ENCODE measurements at regions not wholly inside any gene's neighbourhood (a gene's known extent, or its start where the extent isn't known, plus 50 kb on each side); places are given as distances from the start of the nearest gene placed in this dataset.

GRCh38 chr4:81282131-81282530, 67.1 kb upstream of the PRKG2 start:
- intact Hi-C loops (cut with DNase I; ENCODE audit: low total_unique reads), result no loop called here
- no peak for TF ChIP-seq CTCF (IDR thresholded peaks at IDR 0.05)
- TF ChIP-seq POLR2A (IDR thresholded peaks at IDR 0.05), result no peak
- WGBS, 2 donors, result 83 to 90% methylated on average over 3 of the region's 3 CpGs
- DNase-seq (ENCODE audit: low spot score in 2 of 2), result no peak
- H3K4me3 ChIP-seq (ENCODE audit: low read depth, poor library complexity, severe bottlenecking), result no peak overlapping the region

GRCh38 chr4:81274460-81274859, 59.4 kb upstream of the PRKG2 start:
- WGBS, 2 donors, result 96 to 97% methylated on average over 1 of the region's 1 CpG
- intact Hi-C loops (cut with DNase I; ENCODE audit: low total_unique reads), result no loop called here
- no peak overlapping the region for H3K4me3 ChIP-seq (ENCODE audit: low read depth, poor library complexity, severe bottlenecking)
- no peak for DNase-seq (ENCODE audit: low spot score in 2 of 2)
- TF ChIP-seq POLR2A (IDR thresholded peaks at IDR 0.05), result no peak

- 74 to 94% methylated on average over 1 of the region's 1 CpG for WGBS, 2 donors
- intact Hi-C loops (cut with DNase I; ENCODE audit: low total_unique reads), result no loop called here
- no peak overlapping the region for H3K4me3 ChIP-seq (ENCODE audit: low read depth, poor library complexity, severe bottlenecking)
- no peak for DNase-seq (ENCODE audit: low spot score in 2 of 2)
- no peak for TF ChIP-seq POLR2A (IDR thresholded peaks at IDR 0.05)
- no peak for TF ChIP-seq CTCF (IDR thresholded peaks at IDR 0.05)
Measured at GRCh38 chr4:81272671-81273070, 57.6 kb upstream of the PRKG2 start.
